Skeletal muscle satellite cell (primary cell): ENCODE measurements at regions not wholly inside any gene's neighbourhood (a gene's known extent, or its start where the extent isn't known, plus 50 kb on each side); places are given as distances from the start of the nearest gene placed in this dataset.

ENCODE experiments used
- H3K27me3 ChIP-seq: 2 replicates; pipeline ENCODE4 v1.7.0; 2013; ENCODE audit warnings: low read length; ENCODE audit not compliant: control insufficient read depth, insufficient read depth
- H3K36me3 ChIP-seq: 2 replicates; pipeline ENCODE4 v1.7.0; 2013; ENCODE audit warnings: mild to moderate bottlenecking, control low read depth, low read length; ENCODE audit not compliant: insufficient read depth
- H3K4me1 ChIP-seq: 2 replicates; pipeline ENCODE4 v1.7.0; 2013; ENCODE audit warnings: low read length; ENCODE audit not compliant: control insufficient read depth, insufficient read depth
- H3K4me2 ChIP-seq: 2 replicates; pipeline ENCODE4 v1.7.0; 2013; ENCODE audit warnings: mild to moderate bottlenecking, low read length
- H3K4me3 ChIP-seq: 2 replicates; pipeline ENCODE4 v1.7.0; 2013; ENCODE audit warnings: low read length
- H3K9ac ChIP-seq: 2 replicates; pipeline ENCODE4 v1.7.0; 2013; ENCODE audit warnings: mild to moderate bottlenecking, low read depth, low read length, moderate library complexity
- H3K9me3 ChIP-seq: replicated peaks from 2 replicates; pipeline ENCODE4 v1.7.0; 2013; ENCODE audit warnings: mild to moderate bottlenecking, control low read depth, low read length

DNA sequence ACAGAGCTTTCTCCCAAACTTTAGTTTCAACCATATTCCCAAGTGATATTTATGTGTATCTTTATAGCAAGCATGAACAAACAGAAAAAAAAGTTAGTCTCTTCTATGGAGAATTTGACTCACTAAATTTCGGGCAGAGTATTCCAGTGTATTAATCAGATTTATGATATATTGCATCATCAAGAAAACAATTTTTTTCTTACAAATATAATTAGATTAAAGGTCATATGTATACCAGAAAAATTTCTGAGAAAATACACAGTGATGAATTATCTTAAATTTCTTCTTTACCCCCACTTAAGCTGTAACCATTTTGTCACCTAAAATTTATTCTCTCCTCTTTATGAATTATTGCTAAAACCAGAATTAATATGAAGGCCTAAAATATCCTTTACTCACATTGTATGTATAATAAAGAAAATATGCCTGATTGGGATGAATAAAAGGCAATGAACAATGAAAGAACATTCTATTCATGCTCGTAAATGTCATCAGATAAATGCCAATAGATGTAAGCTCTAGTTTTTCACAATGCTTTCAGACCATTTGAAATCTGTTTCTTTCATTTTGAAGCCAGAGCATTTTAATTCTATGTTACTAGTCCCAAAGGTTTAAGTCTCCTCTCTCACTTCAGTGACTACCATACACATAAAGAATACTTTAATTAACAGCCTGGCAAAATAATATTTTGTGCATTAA lies 192.1 kb downstream of the HGF start:
- no peaks in the 10 kb centered on the region for H3K9me3 ChIP-seq
- H3K4me3 ChIP-seq = no peak overlapping the region
- no peaks in the 10 kb centered on the region for H3K27me3 ChIP-seq
- H3K4me1 ChIP-seq = peaks cover 8% of the 10 kb centered on the region
- H3K9ac ChIP-seq = peak overlapping the region; percentile 5
- H3K36me3 ChIP-seq = no peaks in the 10 kb centered on the region
- no peak overlapping the region for H3K4me2 ChIP-seq

DNA sequence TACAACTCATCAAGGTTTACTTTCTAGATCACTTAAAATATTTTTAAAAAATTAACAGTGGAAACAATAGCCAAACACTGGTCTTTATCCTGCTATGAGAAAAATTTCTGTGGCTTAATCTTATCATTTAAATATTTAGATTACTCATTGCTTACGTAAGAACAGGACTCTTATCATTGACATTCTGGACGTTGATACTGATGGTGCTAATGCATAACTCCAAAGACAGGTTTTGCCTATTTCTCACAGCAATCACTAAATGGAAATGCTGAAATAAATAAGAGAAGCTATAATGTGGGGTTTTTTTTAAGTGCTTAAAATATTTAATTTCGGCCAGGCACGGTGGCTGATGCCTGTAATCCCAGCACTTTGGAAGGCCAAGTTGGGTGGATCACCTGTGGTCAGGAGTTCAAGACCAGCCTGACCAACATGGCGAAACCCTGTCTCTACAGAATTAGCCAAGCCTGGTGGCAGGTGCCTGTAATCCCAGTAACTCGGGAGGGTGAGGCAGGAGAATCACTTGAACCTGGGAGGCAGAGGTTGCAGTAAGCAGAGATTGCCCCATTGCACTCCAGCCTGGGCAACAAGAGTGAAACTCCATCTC lies 195.0 kb downstream of the HGF start:
- no peaks in the 10 kb centered on the region for H3K27me3 ChIP-seq
- H3K36me3 ChIP-seq = no peaks in the 10 kb centered on the region
- H3K4me3 ChIP-seq = no peak overlapping the region
- no peaks in the 10 kb centered on the region for H3K9me3 ChIP-seq
- H3K4me2 ChIP-seq = no peak overlapping the region
- H3K9ac ChIP-seq = no peak overlapping the region
- peaks cover 8% of the 10 kb centered on the region for H3K4me1 ChIP-seq

DNA sequence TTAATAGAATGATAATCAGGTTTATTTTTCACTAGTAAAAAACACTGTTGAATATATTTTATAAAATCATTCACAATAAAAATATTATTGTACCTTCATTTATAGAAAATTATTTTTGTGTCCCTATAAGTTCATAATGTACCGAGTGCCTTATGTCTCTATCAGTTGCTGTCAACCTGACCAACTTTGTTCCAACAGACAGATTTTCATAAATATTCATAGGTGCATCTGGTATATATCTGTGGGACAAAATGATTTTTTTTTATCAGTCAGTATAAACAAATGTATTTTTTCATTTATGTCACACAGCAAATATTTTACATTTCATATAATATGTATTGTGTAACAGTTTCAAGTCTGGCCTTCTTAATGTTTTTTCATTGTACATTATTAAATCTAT lies 195.9 kb downstream of the HGF start:
- no peak overlapping the region for H3K4me2 ChIP-seq
- no peak overlapping the region for H3K9ac ChIP-seq
- no peak overlapping the region for H3K4me3 ChIP-seq
- H3K4me1 ChIP-seq = peaks cover 8% of the 10 kb centered on the region
- H3K36me3 ChIP-seq = no peaks in the 10 kb centered on the region
- no peaks in the 10 kb centered on the region for H3K9me3 ChIP-seq
- no peaks in the 10 kb centered on the region for H3K27me3 ChIP-seq

DNA sequence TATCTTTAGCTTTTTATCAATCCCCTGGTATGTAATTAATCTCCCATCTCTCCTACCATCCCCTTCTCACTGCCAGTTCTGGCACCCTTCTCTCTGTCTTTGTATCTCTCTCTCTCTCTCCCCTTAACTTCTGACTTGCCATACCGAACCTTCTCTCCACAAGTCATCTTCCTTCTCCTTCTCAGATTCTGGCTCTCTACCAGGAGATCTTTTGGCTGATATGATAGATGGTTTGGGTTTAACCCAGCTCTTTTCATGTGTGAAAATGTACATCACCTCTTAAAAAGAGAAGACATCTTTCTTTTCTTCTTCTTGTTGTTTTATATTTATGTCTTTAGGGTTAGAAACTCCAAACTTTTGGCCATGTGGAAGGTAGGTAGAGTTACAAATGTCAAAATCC lies 196.7 kb downstream of the HGF start:
- H3K4me1 ChIP-seq = peaks cover 6% of the 10 kb centered on the region
- no peaks in the 10 kb centered on the region for H3K9me3 ChIP-seq
- H3K36me3 ChIP-seq = no peaks in the 10 kb centered on the region
- no peak overlapping the region for H3K9ac ChIP-seq
- H3K27me3 ChIP-seq = no peaks in the 10 kb centered on the region
- no peak overlapping the region for H3K4me3 ChIP-seq
- H3K4me2 ChIP-seq = no peak overlapping the region

DNA sequence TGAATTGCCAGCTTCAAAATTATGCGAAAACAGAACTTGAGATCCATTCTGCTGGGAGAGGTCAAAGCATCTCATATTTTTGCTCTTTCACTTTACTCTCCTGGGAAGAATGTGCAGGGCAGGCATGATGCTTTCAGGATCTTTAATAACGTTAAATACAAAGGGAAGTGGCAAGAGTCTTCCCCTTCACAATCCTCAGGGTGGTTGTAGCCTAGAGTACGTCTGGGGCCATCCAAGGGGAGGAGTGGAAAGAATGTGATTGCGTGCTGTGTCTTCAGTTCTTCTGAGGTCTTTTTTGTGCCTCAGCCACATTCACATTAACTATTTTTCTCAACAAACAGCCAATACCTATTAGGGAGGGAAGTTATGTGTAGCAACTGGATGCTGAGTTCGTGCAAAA lies 207.3 kb downstream of the HGF start:
- H3K9ac ChIP-seq = no peak overlapping the region
- H3K27me3 ChIP-seq = no peaks in the 10 kb centered on the region
- H3K4me1 ChIP-seq = no peaks in the 10 kb centered on the region
- no peak overlapping the region for H3K4me3 ChIP-seq
- H3K36me3 ChIP-seq = no peaks in the 10 kb centered on the region
- no peak overlapping the region for H3K4me2 ChIP-seq
- H3K9me3 ChIP-seq = no peaks in the 10 kb centered on the region

DNA sequence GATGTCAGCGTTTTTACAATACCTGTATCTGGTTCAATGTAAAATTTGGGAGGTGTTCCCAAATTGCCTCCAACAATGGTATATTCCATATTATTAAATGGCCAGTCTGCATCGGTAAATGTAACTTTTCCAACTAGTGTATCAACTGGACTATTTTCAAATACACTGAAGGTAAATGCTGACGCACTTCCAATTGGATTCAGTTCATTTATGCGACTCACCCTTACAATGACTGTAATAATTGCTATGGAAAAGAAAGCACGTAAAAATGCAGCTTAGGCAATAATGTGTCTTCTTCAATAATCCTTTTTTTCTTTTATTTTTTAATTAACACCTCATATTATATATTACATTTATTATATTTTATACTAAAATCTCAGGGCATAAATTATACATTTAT lies 209.1 kb downstream of the HGF start:
- Histone ChIP-seq H3K9ac (no peak overlapping the region), H3K27me3 (no peaks in the 10 kb centered on the region), H3K4me3 (no peak overlapping the region), H3K4me1 (no peaks in the 10 kb centered on the region), H3K4me2 (no peak overlapping the region), H3K9me3 (no peaks in the 10 kb centered on the region), H3K36me3 (no peaks in the 10 kb centered on the region)

DNA sequence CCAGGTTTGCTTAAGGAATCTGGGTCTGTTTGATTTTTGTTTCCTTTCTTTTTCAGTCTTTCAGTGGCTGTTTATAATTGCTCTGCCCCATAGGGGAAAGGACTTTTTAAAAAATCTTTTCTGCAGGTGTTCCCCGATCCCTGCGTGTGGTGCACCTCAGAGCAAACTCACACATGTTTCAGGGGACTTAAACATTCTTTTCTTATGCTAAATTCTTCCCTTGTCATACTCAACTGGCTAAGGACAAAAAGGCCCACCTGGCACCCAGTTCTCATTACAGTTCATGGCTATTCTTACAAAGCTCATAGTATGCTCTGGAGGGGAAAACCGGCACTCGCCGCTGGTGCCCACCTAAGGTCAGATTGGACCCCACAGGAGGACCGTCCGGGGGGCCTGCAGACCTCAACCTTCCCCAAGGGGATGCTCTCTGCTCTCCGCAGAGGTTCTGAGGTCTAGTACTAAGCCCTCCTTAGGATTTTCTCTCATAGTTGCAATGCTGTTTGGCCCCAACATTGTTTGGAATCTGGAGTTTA lies 220.3 kb downstream of the HGF start:
- Histone ChIP-seq H3K9me3 (no peaks in the 10 kb centered on the region), H3K4me2 (no peak overlapping the region), H3K9ac (no peak overlapping the region), H3K4me1 (no peaks in the 10 kb centered on the region), H3K27me3 (no peaks in the 10 kb centered on the region), H3K4me3 (no peak overlapping the region), H3K36me3 (no peaks in the 10 kb centered on the region)

DNA sequence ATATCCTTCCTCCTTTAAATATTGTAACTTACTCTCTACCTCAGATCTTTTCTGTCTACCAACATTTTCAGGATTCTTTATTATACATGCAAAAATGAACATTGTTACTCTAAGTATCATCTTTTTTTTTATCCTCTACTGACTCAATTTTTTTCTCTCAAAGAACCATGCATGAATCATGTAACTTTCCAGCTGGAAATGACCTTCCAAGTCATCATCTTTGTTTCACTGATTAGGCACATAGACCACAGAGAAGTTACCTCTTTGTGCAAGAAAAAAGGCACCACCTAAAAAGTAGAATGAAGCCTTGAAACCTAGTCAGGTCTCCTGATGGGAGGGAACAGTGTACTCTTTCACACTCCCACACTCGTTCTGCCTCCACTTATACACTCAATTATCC lies 234.9 kb downstream of the HGF start:
- Histone ChIP-seq H3K4me3 (no peak overlapping the region), H3K9me3 (no peaks in the 10 kb centered on the region)

DNA sequence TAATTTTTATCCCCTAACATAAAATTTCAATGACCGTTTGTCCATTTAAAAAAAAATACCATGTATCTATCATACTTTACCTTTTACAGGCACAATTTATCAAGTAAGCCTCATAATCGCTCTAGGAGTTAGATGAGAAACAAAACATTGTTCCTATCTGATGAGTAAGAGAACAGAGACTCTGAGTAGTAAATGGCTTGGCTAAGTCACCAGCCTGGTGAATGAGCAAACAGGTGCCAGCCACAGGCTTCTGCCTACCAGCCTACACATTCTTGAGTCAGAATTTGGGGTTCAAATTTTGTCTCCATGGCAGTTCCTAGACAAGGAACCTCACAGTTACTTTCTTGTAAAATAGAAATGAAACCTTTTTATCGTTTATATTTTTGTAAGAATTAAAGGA lies 235.4 kb downstream of the HGF start:
- no peak overlapping the region for H3K4me2 ChIP-seq
- no peaks in the 10 kb centered on the region for H3K9me3 ChIP-seq
- no peaks in the 10 kb centered on the region for H3K27me3 ChIP-seq
- H3K4me1 ChIP-seq = peaks cover 8% of the 10 kb centered on the region
- no peaks in the 10 kb centered on the region for H3K36me3 ChIP-seq
- no peak overlapping the region for H3K9ac ChIP-seq
- no peak overlapping the region for H3K4me3 ChIP-seq

More for the DNA sequence above, 234.9 kb downstream of the HGF start:
- Histone ChIP-seq H3K27me3 (no peaks in the 10 kb centered on the region), H3K4me1 (peaks cover 8% of the 10 kb centered on the region), H3K4me2 (no peak overlapping the region), H3K9ac (no peak overlapping the region), H3K36me3 (no peaks in the 10 kb centered on the region)

DNA sequence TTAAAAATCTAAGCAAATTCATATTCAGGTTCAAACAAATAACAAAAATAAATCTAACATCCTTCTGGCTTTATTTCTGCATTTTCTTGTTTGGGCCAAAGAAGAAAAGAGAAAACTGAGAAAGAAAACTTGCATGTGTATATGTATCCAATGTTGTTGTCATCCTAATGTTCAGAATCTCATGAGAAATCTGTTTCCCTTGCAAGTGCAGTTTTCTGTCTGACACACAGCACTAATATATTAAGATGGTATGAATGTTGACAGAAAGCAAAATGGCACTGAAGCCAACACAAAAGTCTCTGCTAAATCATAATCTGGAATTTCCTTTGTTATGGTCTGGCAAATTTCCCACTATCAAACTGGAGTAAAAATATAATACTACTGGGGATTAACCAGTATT lies 235.9 kb downstream of the HGF start:
- no peaks in the 10 kb centered on the region for H3K9me3 ChIP-seq
- H3K36me3 ChIP-seq = no peaks in the 10 kb centered on the region
- H3K27me3 ChIP-seq = no peaks in the 10 kb centered on the region
- no peak overlapping the region for H3K4me3 ChIP-seq
- H3K4me2 ChIP-seq = no peak overlapping the region
- H3K4me1 ChIP-seq = peaks cover 8% of the 10 kb centered on the region
- H3K9ac ChIP-seq = no peak overlapping the region

DNA sequence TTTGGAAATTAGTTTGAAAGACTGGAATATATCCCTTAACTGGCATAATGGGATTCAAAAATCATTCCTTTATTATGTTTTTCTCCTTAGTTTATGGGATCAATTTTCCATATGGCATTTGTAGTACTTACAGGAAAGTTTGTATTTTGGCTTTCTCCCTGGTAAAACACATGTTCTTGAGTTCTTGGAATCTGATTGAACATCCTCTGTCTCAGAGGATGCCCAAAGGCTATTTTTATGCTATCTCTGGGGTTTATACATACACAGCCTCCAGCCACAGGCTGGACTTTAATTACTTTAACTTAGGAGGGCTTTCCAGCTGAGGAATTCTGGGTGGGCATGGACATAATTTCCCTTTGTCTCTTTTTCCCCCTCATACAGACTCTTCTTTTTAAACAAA lies 236.4 kb downstream of the HGF start:
- H3K9me3 ChIP-seq = no peaks in the 10 kb centered on the region
- no peak overlapping the region for H3K9ac ChIP-seq
- no peak overlapping the region for H3K4me3 ChIP-seq
- H3K27me3 ChIP-seq = no peaks in the 10 kb centered on the region
- H3K36me3 ChIP-seq = no peaks in the 10 kb centered on the region
- peaks cover 8% of the 10 kb centered on the region for H3K4me1 ChIP-seq
- H3K4me2 ChIP-seq = no peak overlapping the region

DNA sequence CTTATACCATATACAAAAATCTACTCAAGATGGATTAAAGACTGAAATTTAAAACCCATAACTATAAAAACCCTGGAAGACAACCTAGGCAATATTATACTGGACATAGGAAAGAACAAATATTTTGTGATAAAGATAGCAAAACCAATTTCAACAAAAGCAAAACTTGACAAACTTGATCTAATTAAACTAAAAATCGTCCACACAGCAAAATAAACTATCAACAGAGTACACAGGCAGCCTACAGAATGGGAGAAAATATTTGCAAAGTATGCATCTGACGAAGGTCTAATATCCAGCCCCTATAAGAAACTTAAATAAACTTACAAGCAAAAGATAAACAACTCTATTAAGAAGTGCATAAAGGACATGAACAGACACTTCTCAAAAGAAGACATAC lies 240.1 kb downstream of the HGF start:
- no peak overlapping the region for H3K9ac ChIP-seq
- H3K9me3 ChIP-seq = no peaks in the 10 kb centered on the region
- no peak overlapping the region for H3K4me2 ChIP-seq
- H3K27me3 ChIP-seq = no peaks in the 10 kb centered on the region
- peaks cover 8% of the 10 kb centered on the region for H3K4me1 ChIP-seq
- H3K36me3 ChIP-seq = no peaks in the 10 kb centered on the region
- H3K4me3 ChIP-seq = no peak overlapping the region
